HCT116 (cell line): ENCODE measurements at regions not wholly inside any gene's neighbourhood (a gene's known extent, or its start where the extent isn't known, plus 50 kb on each side); places are given as distances from the start of the nearest gene placed in this dataset.

Source experiments
- ATAC-seq: fragments of 200-7000 bp; cut with Tn5 transposase; 2 replicates; pipeline ENCODE4 v1.9.1; 2020; ENCODE audit warnings: mild to moderate bottlenecking, moderate library complexity
- BruUV-seq: library from RNA; stranded (reverse); fragments of 400-500 nt; replicated peaks from 2 replicates; lab custom pipeline; 2021; lab: Mats Ljungman, UMichigan
- CTCF ChIA-PET: fragments of 300-600 bp; sonication (Branson Sonifier 250); formaldehyde crosslinking; loops from one replicate; lab custom pipeline; 2021; ENCODE audit warnings: antibody characterized with exemption; lab: Charles Lee
- POLR2A ChIA-PET: fragments of 300-600, 350-600 bp; sonication (Branson Sonifier 250); formaldehyde crosslinking; loops from one replicate; lab custom pipeline; 2021; ENCODE audit warnings: antibody characterized with exemption; lab: Charles Lee
- RAD21 ChIA-PET, 2 experiments: fragments of 300-600 bp; sonication (Branson Sonifier 250); formaldehyde crosslinking; loops; one replicate each; lab custom pipeline; 2023; ENCODE audit warnings: low total read pairs in 2 of 2; ENCODE audit not compliant: uncharacterized antibody in 2 of 2, unreplicated experiment in 2 of 2, low non-redundant PET in 1 of 2; lab: Charles Lee
- DNase-seq: peaks from one replicate; pipeline ENCODE4 v3.0.0-alpha.2; 2010; ENCODE audit warnings: low read depth, low spot score
- H2AFZ ChIP-seq: fragments of 200-600 bp; shearing (Covaris generic), sonication (generic); 2 replicates; pipeline ENCODE4 v1.6.1; 2017; ENCODE audit warnings: low read depth, mixed run types, mixed read lengths, antibody characterized with exemption, low read length; ENCODE audit not compliant: poor library complexity, severe bottlenecking
- H3K27ac ChIP-seq: 2 replicates; pipeline ENCODE4 v1.5.1; 2012; ENCODE audit warnings: low read depth, low read length
- H3K27me3 ChIP-seq: fragments of 200-600 bp; sonication (generic); 2 replicates; pipeline ENCODE4 v1.6.1; 2016; ENCODE audit warnings: mixed run types, low read length, mixed read lengths; ENCODE audit not compliant: insufficient read depth
- H3K36me3 ChIP-seq, 2 experiments: fragments of 200-500 bp in 1 of 2; fragments of 200-600 bp in 1 of 2; sonication (Bioruptor generic) in 1 of 2; sonication (generic) in 1 of 2; 2 replicates each; pipeline versions ENCODE4 v1.5.1 to v1.6.1; 2014 to 2016; ENCODE audit warnings: low read length in 2 of 2, inconsistent platforms in 1 of 2, mixed read lengths in 1 of 2, mixed run types in 1 of 2; ENCODE audit not compliant: insufficient read depth in 2 of 2, control insufficient read depth in 1 of 2
- H3K4me1 ChIP-seq, 2 experiments: fragments of 200-600 bp in 1 of 2; sonication (generic) in 1 of 2; 2 replicates each; pipeline versions ENCODE4 v1.5.1 to v1.6.1; 2012 to 2017; ENCODE audit warnings: low read length in 2 of 2, inconsistent platforms in 1 of 2, mild to moderate bottlenecking in 1 of 2, mixed read lengths in 1 of 2, mixed run types in 1 of 2, moderate library complexity in 1 of 2; ENCODE audit not compliant: insufficient read depth in 2 of 2, control insufficient read depth in 1 of 2
- H3K4me2 ChIP-seq: fragments of 200-600 bp; sonication (generic); 2 replicates; pipeline ENCODE4 v1.6.1; 2017; ENCODE audit warnings: mixed run types, low read length, mixed read lengths
- H3K4me3 ChIP-seq, 2 experiments: fragments of 200-600 bp in 1 of 2; sonication (generic) in 1 of 2; replicated peaks in 1 of 2; 2 replicates each; pipeline ENCODE4 v1.5.1; 2011 to 2016; ENCODE audit warnings: low read length in 2 of 2, control low read depth in 1 of 2, low read depth in 1 of 2, mild to moderate bottlenecking in 1 of 2, mixed read lengths in 1 of 2, mixed run types in 1 of 2
- H3K79me2 ChIP-seq: fragments of 200-600 bp; sonication (generic); 2 replicates; pipeline ENCODE4 v1.6.1; 2017; ENCODE audit warnings: mild to moderate bottlenecking, mixed run types, low read length, moderate library complexity, mixed read lengths; ENCODE audit not compliant: insufficient read depth
- H3K9ac ChIP-seq: fragments of 200-600 bp; sonication (generic); 2 replicates; pipeline ENCODE4 v1.6.1; 2016; ENCODE audit warnings: low read length, mixed read lengths
- H3K9me2 ChIP-seq: fragments of 200-600 bp; sonication (generic), shearing (Covaris generic); 2 replicates; pipeline ENCODE4 v1.6.1; 2017; ENCODE audit warnings: mixed run types, mild to moderate bottlenecking, moderate library complexity; ENCODE audit not compliant: insufficient read depth
- H3K9me3 ChIP-seq, 2 experiments: fragments of 200-500 bp in 1 of 2; fragments of 200-600 bp in 1 of 2; sonication (Bioruptor generic) in 1 of 2; sonication (generic) in 1 of 2; 2 replicates each; pipeline ENCODE4 v1.6.1; 2014 to 2017; ENCODE audit warnings: low read length in 2 of 2, mixed read lengths in 2 of 2, inconsistent platforms in 1 of 2, low read depth in 1 of 2, mild to moderate bottlenecking in 1 of 2, mixed run types in 1 of 2, moderate library complexity in 1 of 2; ENCODE audit not compliant: control insufficient read depth in 1 of 2, insufficient read depth in 1 of 2
- H4K20me1 ChIP-seq: fragments of 200-600 bp; sonication (generic), shearing (Covaris generic); 2 replicates; pipeline ENCODE4 v1.6.1; 2017; ENCODE audit warnings: mixed run types, mild to moderate bottlenecking, moderate library complexity; ENCODE audit not compliant: insufficient read depth
- CEBPB ChIP-seq: IDR thresholded peaks from 2 replicates; pipeline ENCODE4 v1.6.1; 2012; ENCODE audit warnings: low read depth
- CTCF ChIP-seq, 3 experiments: fragments of 200-600 bp in 1 of 3; sonication (generic) in 1 of 3; IDR thresholded peaks in 2 of 3; conservative IDR thresholded peaks in 1 of 3; 2 replicates each; pipeline ENCODE4 v1.5.1; 2012 to 2017; ENCODE audit warnings: low read depth in 2 of 3, low read length in 2 of 3, antibody characterized with exemption in 1 of 3, borderline replicate concordance in 1 of 3, control low read depth in 1 of 3, mild to moderate bottlenecking in 1 of 3, mixed read lengths in 1 of 3, mixed run types in 1 of 3, moderate library complexity in 1 of 3; ENCODE audit not compliant: insufficient read depth in 1 of 3
- ELF1 ChIP-seq: IDR thresholded peaks from 2 replicates; pipeline ENCODE4 v1.6.1; 2012; ENCODE audit warnings: low read depth, borderline replicate concordance
- EZH2phosphoT487 ChIP-seq: fragments of 200-600 bp; IDR thresholded peaks from 2 replicates; pipeline ENCODE4 v1.6.1; 2018; ENCODE audit warnings: antibody characterized with exemption, borderline replicate concordance
- JUND ChIP-seq: IDR thresholded peaks from 2 replicates; pipeline ENCODE4 v1.6.1; 2012
- POLR2A ChIP-seq: IDR thresholded peaks from 2 replicates; pipeline ENCODE4 v1.7.0; 2011; ENCODE audit warnings: borderline replicate concordance; ENCODE audit not compliant: insufficient read depth, insufficient read length; ENCODE audit errors: extremely low read depth
- SP1 ChIP-seq: IDR thresholded peaks from 2 replicates; pipeline ENCODE4 v1.6.1; 2012; ENCODE audit warnings: low read depth
- YY1 ChIP-seq: IDR thresholded peaks from 2 replicates; pipeline ENCODE4 v1.6.1; 2011; ENCODE audit warnings: low read length, low read depth, moderate library complexity, mild to moderate bottlenecking; ENCODE audit not compliant: insufficient replicate concordance; ENCODE audit errors: extremely low read depth
- ZBTB33 ChIP-seq: IDR thresholded peaks from 2 replicates; pipeline ENCODE4 v1.6.1; 2011; ENCODE audit warnings: mild to moderate bottlenecking, low read length, moderate library complexity; ENCODE audit not compliant: insufficient replicate concordance; ENCODE audit errors: extremely low read depth
- ZFX ChIP-seq: fragments of 450-650 bp; IDR thresholded peaks from 2 replicates; pipeline ENCODE4 v1.6.1; 2017
- ZNF274 ChIP-seq: fragments of 200-500 bp; sonication (Bioruptor generic); IDR thresholded peaks from 2 replicates; pipeline ENCODE4 v1.6.1; 2014; ENCODE audit warnings: mild to moderate bottlenecking, low read depth, low read length, inconsistent platforms
- intact Hi-C: fragments of 100-400 bp; cut with micrococcal nuclease; formaldehyde crosslinking; loops from 2 replicates; pipeline ENCODE4 v1.10.0; 2022

GRCh38 chr21:27219068-27219467 lies 252.2 kb upstream of the ADAMTS5 start:
- no peak for DNase-seq

DNA sequence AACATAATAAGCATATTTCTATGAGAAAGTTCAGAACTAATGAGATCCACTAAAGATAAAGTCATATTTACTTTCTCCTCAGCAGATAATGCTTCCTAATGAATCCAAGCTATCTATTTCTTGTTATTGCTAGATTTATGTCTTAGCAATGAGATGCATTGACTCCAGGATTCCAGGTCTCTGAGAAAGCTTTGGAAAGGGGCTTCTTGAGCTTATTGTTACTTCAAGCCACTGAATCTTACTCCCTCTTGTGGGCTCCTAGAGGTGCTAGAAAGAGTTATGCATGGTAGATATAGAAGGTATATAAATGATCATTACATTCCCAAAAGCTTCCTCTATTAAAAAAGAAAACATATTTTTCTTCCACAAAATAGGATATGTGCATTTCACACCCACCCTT lies 246.4 kb upstream of the ADAMTS5 start:
- ChIA-PET CTCF (no interaction called here), POLR2A (no interaction called here), RAD21 (no interaction called here)
- Histone ChIP-seq H3K4me3 (no peak overlapping the region), H3K4me1 (no peaks in the 10 kb centered on the region), H4K20me1 (no peaks in the 10 kb centered on the region), H3K27me3 (no peaks in the 10 kb centered on the region), H3K27ac (no peak overlapping the region), H3K9me3 (peaks cover 15 to 49% of the 10 kb centered on the region in 2 experiments; a peak in 2 of 4 replicates), H3K9ac (no peak overlapping the region), H3K79me2 (no peaks in the 10 kb centered on the region), H3K9me2 (no peaks in the 10 kb centered on the region), H3K4me2 (no peak overlapping the region), H3K36me3 (no peaks in the 10 kb centered on the region), H2AFZ (no peak overlapping the region)
- ATAC-seq: no peak
- no TSS peak for BruUV-seq
- no peak for DNase-seq
- intact Hi-C loops: no loop called here
- TF ChIP-seq CTCF (IDR thresholded peaks at IDR 0.05 in 2 of 3, conservative IDR thresholded peaks at IDR 0.05 in 1 of 3; ENCODE audit: borderline replicate concordance in 1 of 3, insufficient read depth in 1 of 3, low read depth in 2 of 3, low read length in 2 of 3) (no peak), POLR2A (no peak), EZH2phosphoT487 (no peak), SP1 (no peak), ZFX (no peak), ZNF274 (no peak), ZBTB33 (no peak), JUND (no peak)

More at GRCh38 chr21:27219068-27219467, 252.2 kb upstream of the ADAMTS5 start:
- ATAC-seq: no peak
- Histone ChIP-seq H3K4me3 (no peak overlapping the region), H3K4me2 (no peak overlapping the region), H3K36me3 (no peaks in the 10 kb centered on the region), H3K27ac (no peak overlapping the region), H3K79me2 (no peaks in the 10 kb centered on the region), H4K20me1 (no peaks in the 10 kb centered on the region), H3K9me3 (peaks cover 12 to 39% of the 10 kb centered on the region in 2 experiments; a peak in 2 of 4 replicates), H3K27me3 (no peaks in the 10 kb centered on the region), H2AFZ (no peak overlapping the region), H3K4me1 (no peaks in the 10 kb centered on the region), H3K9me2 (no peaks in the 10 kb centered on the region), H3K9ac (no peak overlapping the region)
- ChIA-PET CTCF (no interaction called here), POLR2A (no interaction called here), RAD21 (no interaction called here)
- TF ChIP-seq SP1 (no peak), ZFX (no peak), CEBPB (no peak), ELF1 (no peak), YY1 (no peak), CTCF (IDR thresholded peaks at IDR 0.05 in 2 of 3, conservative IDR thresholded peaks at IDR 0.05 in 1 of 3; ENCODE audit: borderline replicate concordance in 1 of 3, insufficient read depth in 1 of 3, low read depth in 2 of 3, low read length in 2 of 3) (no peak)
- intact Hi-C loops: no loop called here
- BruUV-seq: no TSS peak
